ENCODE measurements at regions not wholly inside any gene's neighbourhood (a gene's known extent, or its start where the extent isn't known, plus 50 kb on each side); places are given as distances from the start of the nearest gene placed in this dataset.

GRCh38 chr15:62619526-62619925 is 423.0 kb upstream of the TPM1 start:
- Mint-ChIP-seq H3K27me3 (ENCODE audit: unreplicated experiment) (no peaks in the 10 kb centered on the region), H3K27ac (ENCODE audit: unreplicated experiment) (no peak overlapping the region), H3K4me3 (ENCODE audit: unreplicated experiment) (no peak overlapping the region)

DNA sequence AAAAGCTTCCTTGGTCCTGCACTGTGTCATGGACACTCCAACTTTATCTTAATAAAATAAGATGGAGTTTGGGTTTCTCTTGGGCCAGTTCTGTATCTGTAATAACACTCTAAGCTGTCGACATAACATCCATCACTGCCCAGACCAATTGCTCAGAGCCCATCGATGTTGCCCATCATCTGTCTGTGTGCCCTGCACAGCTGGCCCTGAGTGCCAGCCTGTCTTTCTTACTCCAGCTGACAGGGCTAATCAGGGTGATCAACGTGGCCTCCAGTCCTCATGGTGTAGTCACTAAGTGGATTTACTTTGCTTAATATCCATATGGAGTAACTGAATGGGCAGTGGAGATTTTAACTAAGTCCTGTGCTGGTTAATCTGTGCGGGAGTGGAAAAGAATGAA is 419.8 kb upstream of the TPM1 start:
- no peaks in the 10 kb centered on the region for H3K9me3 Mint-ChIP-seq (ENCODE audit: unreplicated experiment)
- no peak overlapping the region for H3K27ac Mint-ChIP-seq (ENCODE audit: unreplicated experiment)
- H3K4me1 Mint-ChIP-seq (ENCODE audit: unreplicated experiment), result peaks cover 35% of the 10 kb centered on the region

More at GRCh38 chr15:62619526-62619925, 423.0 kb upstream of the TPM1 start:
- Mint-ChIP-seq H3K9me3 (ENCODE audit: unreplicated experiment) (no peaks in the 10 kb centered on the region), H3K36me3 (ENCODE audit: unreplicated experiment) (no peaks in the 10 kb centered on the region), H3K4me1 (ENCODE audit: unreplicated experiment) (peaks cover 24% of the 10 kb centered on the region)
- no peak for TF ChIP-seq CTCF (IDR thresholded peaks at IDR 0.05)
- DNase-seq (ENCODE audit: extremely low spot score, unreplicated experiment), result no peak

GRCh38 chr15:62624547-62625378 is 417.8 kb upstream of the TPM1 start:
- DNase-seq (ENCODE audit: extremely low spot score, unreplicated experiment), result no peak
- Mint-ChIP-seq H3K4me3 (ENCODE audit: unreplicated experiment) (no peak overlapping the region), H3K9me3 (ENCODE audit: unreplicated experiment) (no peaks in the 10 kb centered on the region), H3K27me3 (ENCODE audit: unreplicated experiment) (no peaks in the 10 kb centered on the region), H3K4me1 (ENCODE audit: unreplicated experiment) (peaks cover 18% of the 10 kb centered on the region), H3K27ac (ENCODE audit: unreplicated experiment) (peak overlapping the region; percentile 63), H3K36me3 (ENCODE audit: unreplicated experiment) (no peaks in the 10 kb centered on the region)
- no peak for TF ChIP-seq CTCF (IDR thresholded peaks at IDR 0.05)

More for the DNA sequence above, 419.8 kb upstream of the TPM1 start:
- H3K36me3 Mint-ChIP-seq (ENCODE audit: unreplicated experiment), result no peaks in the 10 kb centered on the region
- no peak overlapping the region for H3K4me3 Mint-ChIP-seq (ENCODE audit: unreplicated experiment)
- no peak for TF ChIP-seq CTCF (IDR thresholded peaks at IDR 0.05)
- H3K27me3 Mint-ChIP-seq (ENCODE audit: unreplicated experiment), result no peaks in the 10 kb centered on the region
- no peak for DNase-seq (ENCODE audit: extremely low spot score, unreplicated experiment)

GRCh38 chr15:62625429-62626033 is 417.0 kb upstream of the TPM1 start:
- peak overlapping the region; percentile 63 for H3K27ac Mint-ChIP-seq (ENCODE audit: unreplicated experiment)
- no peaks in the 10 kb centered on the region for H3K36me3 Mint-ChIP-seq (ENCODE audit: unreplicated experiment)
- H3K4me3 Mint-ChIP-seq (ENCODE audit: unreplicated experiment), result no peak overlapping the region
- no peak for TF ChIP-seq CTCF (IDR thresholded peaks at IDR 0.05)
- no peaks in the 10 kb centered on the region for H3K27me3 Mint-ChIP-seq (ENCODE audit: unreplicated experiment)
- peaks cover 18% of the 10 kb centered on the region for H3K4me1 Mint-ChIP-seq (ENCODE audit: unreplicated experiment)
- no peaks in the 10 kb centered on the region for H3K9me3 Mint-ChIP-seq (ENCODE audit: unreplicated experiment)
- no peak for DNase-seq (ENCODE audit: extremely low spot score, unreplicated experiment)

- H3K4me3 Mint-ChIP-seq (ENCODE audit: unreplicated experiment), result no peak overlapping the region
- H3K9me3 Mint-ChIP-seq (ENCODE audit: unreplicated experiment), result no peaks in the 10 kb centered on the region
- H3K36me3 Mint-ChIP-seq (ENCODE audit: unreplicated experiment), result no peaks in the 10 kb centered on the region
- H3K4me1 Mint-ChIP-seq (ENCODE audit: unreplicated experiment), result peaks cover 18% of the 10 kb centered on the region
- TF ChIP-seq CTCF (IDR thresholded peaks at IDR 0.05), result no peak
- DNase-seq (ENCODE audit: extremely low spot score, unreplicated experiment), result no peak
- H3K27me3 Mint-ChIP-seq (ENCODE audit: unreplicated experiment), result no peaks in the 10 kb centered on the region
- no peak overlapping the region for H3K27ac Mint-ChIP-seq (ENCODE audit: unreplicated experiment)
These were observed 415.6 kb upstream of the TPM1 start for GRCh38 chr15:62626903-62627302.

Measured in osteocyte (in vitro differentiated cells).